Endodermal cell (in vitro differentiated cells): ENCODE measurements at regions not wholly inside any gene's neighbourhood (a gene's known extent, or its start where the extent isn't known, plus 50 kb on each side); places are given as distances from the start of the nearest gene placed in this dataset.

ENCODE experiments used
- DNase-seq: peaks from one replicate; pipeline ENCODE4 v3.0.0-alpha.2; 2017
- H3K27ac ChIP-seq: 2 replicates; pipeline ENCODE4 v1.5.1; 2013; ENCODE audit warnings: mild to moderate bottlenecking, low read depth, low read length, moderate library complexity
- H3K27me3 ChIP-seq: 2 replicates; pipeline ENCODE4 v1.6.1; 2013; ENCODE audit warnings: mild to moderate bottlenecking, low read length, moderate library complexity; ENCODE audit not compliant: insufficient read depth, control insufficient read depth, poor library complexity, severe bottlenecking
- H3K36me3 ChIP-seq: 2 replicates; pipeline ENCODE4 v1.7.0; 2013; ENCODE audit warnings: mild to moderate bottlenecking, low read length, moderate library complexity; ENCODE audit not compliant: control insufficient read depth, insufficient read depth
- H3K4me1 ChIP-seq: one replicate; pipeline ENCODE4 v1.7.0; 2013; ENCODE audit warnings: low read length; ENCODE audit not compliant: control insufficient read depth, insufficient read depth
- H3K4me3 ChIP-seq: 2 replicates; pipeline ENCODE4 v1.5.1; 2013; ENCODE audit warnings: mild to moderate bottlenecking, low read length, moderate library complexity
- H3K9ac ChIP-seq: 2 replicates; pipeline ENCODE4 v1.6.1; 2013; ENCODE audit warnings: mild to moderate bottlenecking, low read length, moderate library complexity; ENCODE audit not compliant: poor library complexity, severe bottlenecking; ENCODE audit errors: extremely low read depth
- H3K9me3 ChIP-seq: 2 replicates; pipeline ENCODE4 v1.6.1; 2013; ENCODE audit warnings: mild to moderate bottlenecking, low read length, moderate library complexity; ENCODE audit not compliant: control insufficient read depth
- H3K27ac Mint-ChIP-seq: 2 replicates; pipeline ENCODE4 v1.8.0; 2020; ENCODE audit warnings: mixed read lengths
- H3K27me3 Mint-ChIP-seq: 2 replicates; pipeline ENCODE4 v1.8.0; 2021; ENCODE audit warnings: mild to moderate bottlenecking, mixed read lengths; ENCODE audit not compliant: insufficient read depth
- H3K36me3 Mint-ChIP-seq: 2 replicates; pipeline ENCODE4 v1.8.0; 2020; ENCODE audit warnings: low read depth, mixed read lengths
- H3K4me1 Mint-ChIP-seq: 2 replicates; pipeline ENCODE4 v1.8.0; 2020; ENCODE audit warnings: mixed read lengths
- H3K4me3 Mint-ChIP-seq: 2 replicates; pipeline ENCODE4 v1.8.0; 2020; ENCODE audit warnings: mild to moderate bottlenecking, moderate library complexity, mixed read lengths
- H3K9me3 Mint-ChIP-seq: 2 replicates; pipeline ENCODE4 v1.8.0; 2020; ENCODE audit warnings: mild to moderate bottlenecking, mixed read lengths
- WGBS, 2 experiments: methylation state at CpG; one replicate each; pipeline versions ENCODE4 v1.1.5 to v1.1.7; 2013; ENCODE audit warnings: missing lambda C conversion rate in 2 of 2, mixed read lengths in 1 of 2; ENCODE audit not compliant: insufficient coverage in 1 of 2, insufficient read length in 1 of 2; 5-methylcytosine and 5-hydroxymethylcytosine counted together
- TF ChIP-seq, protein P1 (sequence below): fragments of 200-600 bp; sonication (generic); conservative IDR thresholded peaks from 2 replicates; pipeline ENCODE4 v1.5.0; 2021; ENCODE audit warnings: antibody characterized with exemption, mild to moderate bottlenecking

- H3K4me3 Mint-ChIP-seq, result no peak overlapping the region
Observed at GRCh38 chr9:68601081-68601480, 60.4 kb upstream of the TMEM252 start.

DNA sequence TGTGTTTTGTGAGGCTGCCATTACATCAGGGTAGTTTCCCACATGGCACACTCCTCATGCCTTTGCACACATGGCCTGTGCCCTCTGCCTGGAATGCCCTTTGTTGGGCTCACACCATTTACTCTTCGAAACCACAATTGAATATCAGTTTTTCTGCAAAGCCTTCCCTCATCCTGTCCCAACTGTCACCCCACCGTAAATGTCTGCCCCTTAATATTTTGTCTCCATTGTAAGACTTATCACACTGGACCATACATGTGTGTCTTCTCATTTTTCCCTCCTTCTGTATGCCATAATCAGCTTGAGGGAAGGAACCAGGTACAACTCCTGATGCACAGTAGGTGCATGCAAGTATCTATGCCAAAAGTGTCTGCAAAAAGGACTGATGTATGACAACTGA, 62.7 kb upstream of the TMEM252 start:
- H3K4me3 ChIP-seq, result no peak overlapping the region
- DNase-seq, result no peak
- H3K9me3 ChIP-seq, result no peaks in the 10 kb centered on the region
- TF ChIP-seq, protein P1, sequence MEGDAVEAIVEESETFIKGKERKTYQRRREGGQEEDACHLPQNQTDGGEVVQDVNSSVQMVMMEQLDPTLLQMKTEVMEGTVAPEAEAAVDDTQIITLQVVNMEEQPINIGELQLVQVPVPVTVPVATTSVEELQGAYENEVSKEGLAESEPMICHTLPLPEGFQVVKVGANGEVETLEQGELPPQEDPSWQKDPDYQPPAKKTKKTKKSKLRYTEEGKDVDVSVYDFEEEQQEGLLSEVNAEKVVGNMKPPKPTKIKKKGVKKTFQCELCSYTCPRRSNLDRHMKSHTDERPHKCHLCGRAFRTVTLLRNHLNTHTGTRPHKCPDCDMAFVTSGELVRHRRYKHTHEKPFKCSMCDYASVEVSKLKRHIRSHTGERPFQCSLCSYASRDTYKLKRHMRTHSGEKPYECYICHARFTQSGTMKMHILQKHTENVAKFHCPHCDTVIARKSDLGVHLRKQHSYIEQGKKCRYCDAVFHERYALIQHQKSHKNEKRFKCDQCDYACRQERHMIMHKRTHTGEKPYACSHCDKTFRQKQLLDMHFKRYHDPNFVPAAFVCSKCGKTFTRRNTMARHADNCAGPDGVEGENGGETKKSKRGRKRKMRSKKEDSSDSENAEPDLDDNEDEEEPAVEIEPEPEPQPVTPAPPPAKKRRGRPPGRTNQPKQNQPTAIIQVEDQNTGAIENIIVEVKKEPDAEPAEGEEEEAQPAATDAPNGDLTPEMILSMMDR, result no peak
- no peaks in the 10 kb centered on the region for H3K4me1 ChIP-seq
- no peaks in the 10 kb centered on the region for H3K36me3 Mint-ChIP-seq
- H3K27ac ChIP-seq, result no peak overlapping the region
- no peak overlapping the region for H3K9ac ChIP-seq
- no peaks in the 10 kb centered on the region for H3K36me3 ChIP-seq
- no peak overlapping the region for H3K4me3 Mint-ChIP-seq
- H3K27me3 ChIP-seq, result peaks cover 8% of the 10 kb centered on the region
- 93 to 100% methylated on average over 2 of the region's 2 CpGs for WGBS, 2 experiments
- H3K9me3 Mint-ChIP-seq, result no peaks in the 10 kb centered on the region
- H3K4me1 Mint-ChIP-seq, result no peaks in the 10 kb centered on the region
- peaks cover 21% of the 10 kb centered on the region for H3K27me3 Mint-ChIP-seq
- H3K27ac Mint-ChIP-seq, result no peak overlapping the region

More at GRCh38 chr9:68601081-68601480, 60.4 kb upstream of the TMEM252 start:
- H3K27me3 ChIP-seq, result peaks cover 8% of the 10 kb centered on the region
- Mint-ChIP-seq H3K9me3 (no peaks in the 10 kb centered on the region), H3K27ac (no peak overlapping the region), H3K36me3 (no peaks in the 10 kb centered on the region), H3K27me3 (peaks cover 21% of the 10 kb centered on the region), H3K4me1 (no peaks in the 10 kb centered on the region)
- WGBS, 2 experiments, result 83 to 88% methylated on average over 1 of the region's 2 CpGs
- no peak overlapping the region for H3K4me3 ChIP-seq
- H3K27ac ChIP-seq, result no peak overlapping the region
- H3K9ac ChIP-seq, result no peak overlapping the region
- H3K4me1 ChIP-seq, result no peaks in the 10 kb centered on the region
- no peaks in the 10 kb centered on the region for H3K36me3 ChIP-seq
- H3K9me3 ChIP-seq, result no peaks in the 10 kb centered on the region
- DNase-seq, result no peak
- TF ChIP-seq, protein P1, result no peak

GRCh38 chr9:68608763-68609162, 68.1 kb upstream of the TMEM252 start:
- Histone ChIP-seq H3K27ac (no peak overlapping the region), H3K36me3 (no peaks in the 10 kb centered on the region), H3K9ac (no peak overlapping the region), H3K4me3 (no peak overlapping the region), H3K9me3 (no peaks in the 10 kb centered on the region), H3K4me1 (no peaks in the 10 kb centered on the region), H3K27me3 (peaks cover 10% of the 10 kb centered on the region)
- H3K9me3 Mint-ChIP-seq, result no peaks in the 10 kb centered on the region
- no peak overlapping the region for H3K4me3 Mint-ChIP-seq
- WGBS, 2 experiments, result 88 to 89% methylated on average over 2 to 17 of the region's 17 CpGs
- peaks cover 22% of the 10 kb centered on the region for H3K27me3 Mint-ChIP-seq
- no peak for DNase-seq
- H3K36me3 Mint-ChIP-seq, result no peaks in the 10 kb centered on the region
- TF ChIP-seq, protein P1, result no peak
- H3K4me1 Mint-ChIP-seq, result no peaks in the 10 kb centered on the region
- no peak overlapping the region for H3K27ac Mint-ChIP-seq
